Left cardiac atrium (tissue), 4 donors: ENCODE measurements at regions not wholly inside any gene's neighbourhood (a gene's known extent, or its start where the extent isn't known, plus 50 kb on each side); places are given as distances from the start of the nearest gene placed in this dataset.
A peak's percentile ranks its signal among the peaks of the same experiment; 100 is the strongest.
"Not testable (repeated sequence)": the region's sequence is repeated elsewhere in the genome, so short reads cannot be mapped to it uniquely, and the experiment has no call there.

ENCODE experiments used
- ATAC-seq, 2 donors: fragments of 200-7000 bp; cut with Tn5 transposase; one replicate each; pipeline ENCODE4 v1.9.1; 2020; ENCODE audit warnings: mild to moderate bottlenecking in 2 of 2, moderate library complexity in 2 of 2
- DNase-seq: peaks from one replicate; pipeline ENCODE4 v3.0.0-alpha.2; 2020
- intact Hi-C, 2 donors: fragments of 100-400 bp; cut with DNase I; formaldehyde crosslinking; loops; one replicate each; pipeline versions ENCODE4 v1.14.1 to v1.15.1; 2022 to 2023
- donor health status: DM: no; HTN: yes; CAD: no.
- donor health status: DM: no; HTN: yes; CAD: no; lungs with severe emphysema.
- donor health status: DM: yes; HTN: yes; CAD: no.
- donor health status: Dilated cardiomyopathy.

DNA sequence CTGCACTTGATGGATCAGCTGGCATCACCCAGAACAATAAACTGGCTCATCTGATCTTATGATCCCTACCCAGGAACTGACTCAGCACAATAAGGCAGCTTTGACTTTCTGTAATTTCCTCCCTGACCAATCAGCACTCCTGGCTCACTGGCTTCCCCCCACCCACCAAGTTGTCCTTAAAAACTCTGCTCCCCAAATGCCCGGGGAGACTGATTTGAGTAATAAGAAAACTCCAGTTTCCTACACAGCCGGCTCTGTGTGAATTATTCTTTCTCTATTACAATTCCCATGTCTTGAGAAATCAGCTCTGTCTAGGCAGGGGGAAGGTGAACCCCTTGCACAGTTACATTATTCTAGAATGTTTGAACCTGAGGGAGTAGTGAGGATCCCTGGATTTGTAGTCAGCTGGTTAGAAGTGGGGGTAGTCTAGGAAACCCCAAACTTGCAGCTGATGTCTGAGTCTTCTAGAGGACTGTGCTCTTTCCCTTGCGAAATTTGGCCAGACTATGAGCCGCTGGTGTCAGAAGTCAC, 111.7 kb upstream of the NEK6 start:
- ATAC-seq, result no peak
- intact Hi-C loops, result no loop called here
- DNase-seq, result no peak

DNA sequence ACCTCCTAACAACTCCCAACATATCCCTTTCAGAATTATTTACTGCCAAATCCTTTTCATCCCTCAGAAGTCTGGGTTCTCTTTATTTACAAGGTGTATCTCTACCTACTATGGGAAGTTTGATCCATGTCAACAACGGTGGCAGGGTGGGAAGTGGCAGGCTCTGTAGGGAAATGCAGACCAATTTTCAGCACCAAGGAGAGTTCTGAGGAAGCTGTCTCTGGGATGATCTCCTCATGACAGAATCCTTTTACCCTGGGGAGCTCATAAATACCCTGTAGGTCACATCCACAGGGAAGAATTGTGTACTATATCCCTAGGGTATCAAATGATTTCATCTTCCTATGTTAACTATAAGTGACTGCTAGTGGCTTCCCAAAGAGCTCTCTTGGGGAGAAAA, 107.8 kb upstream of the NEK6 start:
- no peak for ATAC-seq
- no peak for DNase-seq
- intact Hi-C loops, result no loop called here

DNA sequence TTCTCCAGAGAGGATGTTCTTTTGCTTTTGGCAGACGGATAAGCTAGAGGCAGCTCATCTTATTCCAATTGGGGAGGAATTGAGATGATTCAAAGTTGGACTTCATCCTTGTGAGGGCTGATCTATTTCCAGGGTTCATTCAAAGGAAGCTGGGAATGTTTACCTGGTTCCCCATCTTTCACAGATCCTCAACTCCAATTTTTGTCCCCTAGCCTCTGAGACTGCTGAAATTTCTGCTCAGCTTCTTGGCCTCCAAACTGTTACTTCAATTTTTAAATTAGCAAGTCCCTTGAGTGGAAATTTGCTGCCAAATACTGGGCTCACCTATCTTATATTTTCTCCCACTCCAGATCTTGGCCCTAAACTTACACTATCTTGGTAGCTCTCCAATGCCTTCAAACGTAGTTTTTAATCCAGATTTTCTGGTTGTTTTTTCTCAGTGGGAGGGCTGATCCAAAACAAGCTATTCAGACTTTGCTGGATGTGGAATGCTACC, 93.9 kb upstream of the NEK6 start:
- intact Hi-C loops, result no loop called here
- peak in 1 of 2 donors; percentile 39 for ATAC-seq
- DNase-seq, result no peak

DNA sequence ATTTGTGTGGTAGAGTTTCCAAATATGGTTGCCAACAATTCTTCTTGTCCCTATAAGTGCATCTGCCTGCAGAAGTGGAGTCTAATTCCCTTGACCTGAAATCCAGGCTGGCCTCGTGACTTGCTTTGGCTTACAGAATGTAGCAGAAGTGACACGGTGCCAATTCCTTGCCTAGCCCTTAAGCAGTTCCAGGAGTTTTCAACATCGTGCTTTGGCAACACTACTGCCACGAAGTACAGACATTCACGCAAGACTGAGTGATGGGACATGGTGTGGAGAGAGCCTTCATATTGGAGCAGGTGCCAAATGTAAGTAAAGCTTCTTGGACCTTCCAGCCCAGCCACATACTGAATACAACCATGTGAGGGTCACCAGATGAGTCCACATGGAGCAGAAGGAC, 92.9 kb upstream of the NEK6 start:
- ATAC-seq, result peak in 1 of 2 donors; percentile 88
- intact Hi-C loops, result no loop called here
- DNase-seq, result peak; percentile 41

DNA sequence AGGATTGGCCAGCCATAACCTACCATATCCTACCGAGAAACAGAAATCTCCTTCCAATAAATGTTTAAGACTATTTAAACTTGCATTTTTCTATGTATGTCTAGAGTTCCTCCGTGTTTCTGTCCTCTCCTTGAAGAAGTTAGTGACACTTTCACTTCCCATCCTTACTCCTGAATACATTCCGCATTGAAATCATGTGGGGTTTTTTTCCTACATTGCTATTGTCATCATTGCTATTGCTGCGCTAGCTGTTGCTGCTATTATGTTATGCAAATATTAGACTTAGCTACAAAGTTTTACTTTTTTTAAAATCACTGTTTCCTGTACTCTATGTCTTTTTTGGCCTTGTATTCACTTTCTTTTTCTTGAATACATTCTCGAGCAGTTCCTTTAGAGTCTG, 83.3 kb upstream of the NEK6 start:
- ATAC-seq (no peak), DNase-seq (no peak)
- intact Hi-C loops, result no loop called here

DNA sequence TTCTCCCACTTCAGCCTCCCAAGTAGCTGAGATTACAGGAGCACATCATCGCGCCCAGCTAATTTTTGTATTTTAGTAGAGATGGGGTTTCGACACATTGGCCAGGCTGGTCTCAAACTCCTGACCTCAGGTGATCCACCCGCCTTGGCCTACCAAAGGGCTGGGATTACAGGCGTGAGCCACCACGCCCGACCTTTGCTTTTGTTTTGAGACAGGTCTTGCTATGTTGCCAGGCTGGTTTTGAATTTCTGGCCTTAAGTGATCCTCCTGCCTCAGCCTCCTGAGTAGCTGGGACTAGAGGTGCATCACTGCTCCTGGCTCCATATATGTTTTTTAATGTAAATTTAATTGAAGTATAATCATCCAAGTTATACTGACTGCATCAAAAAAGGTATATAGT, 80.2 kb upstream of the NEK6 start:
- intact Hi-C loops, ATAC-seq, DNase-seq: not testable (repeated sequence)

DNA sequence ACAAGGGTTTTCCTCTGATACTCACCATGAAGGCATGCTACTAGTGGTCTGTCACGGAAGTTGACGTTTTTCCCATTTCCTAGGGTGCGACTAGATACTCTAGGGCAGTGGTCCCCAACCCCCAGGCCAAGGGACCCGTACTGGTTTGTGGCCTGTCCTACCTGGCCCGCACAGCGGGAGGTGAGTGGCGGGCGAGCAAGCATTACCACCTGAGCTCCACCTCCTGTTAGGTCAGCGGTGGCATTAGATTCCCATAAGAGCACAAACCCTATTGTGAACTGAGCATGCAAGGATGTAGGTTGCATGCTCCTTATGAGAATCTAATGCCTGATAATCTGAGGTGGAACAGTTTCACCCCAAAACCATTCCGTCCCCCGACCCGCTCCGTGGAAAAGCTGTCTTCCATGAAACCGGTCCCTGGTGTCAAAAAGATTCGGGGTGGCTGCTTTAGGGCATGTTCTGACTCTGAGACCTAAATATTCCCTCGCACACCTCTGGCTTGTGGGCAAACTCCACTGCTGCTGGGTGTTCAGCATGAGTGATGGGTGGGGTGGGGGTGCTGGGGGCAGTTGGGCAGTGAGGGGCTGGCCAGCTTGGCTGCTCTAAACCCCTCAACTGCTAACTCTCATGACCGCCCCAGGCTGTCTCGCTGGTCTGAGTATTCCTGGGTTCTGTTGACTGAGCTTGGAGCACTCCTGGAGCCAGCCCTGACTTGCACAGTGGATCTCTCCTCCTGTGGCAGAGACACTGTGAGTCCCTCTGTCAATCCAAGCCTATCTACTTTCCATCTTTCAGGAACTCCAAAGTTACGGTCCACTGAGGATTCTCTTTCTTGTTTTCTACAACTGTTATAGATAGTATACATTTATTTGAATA, 78.3 kb upstream of the NEK6 start:
- ATAC-seq (no peak), DNase-seq (no peak)
- intact Hi-C loops, result no loop called here

GRCh38 chr9:124180557-124180956, 77.2 kb upstream of the NEK6 start:
- intact Hi-C loops, result no loop called here
- DNase-seq, result peak; percentile 35
- ATAC-seq, result no peak

GRCh38 chr9:124182741-124183140, 75.0 kb upstream of the NEK6 start:
- ATAC-seq (no peak), DNase-seq (no peak)
- intact Hi-C loops, result no loop called here

GRCh38 chr9:124183772-124184171, 74.0 kb upstream of the NEK6 start:
- DNase-seq (no peak), ATAC-seq (no peak)
- intact Hi-C loops, result no loop called here

GRCh38 chr9:124185413-124185812, 72.3 kb upstream of the NEK6 start:
- ATAC-seq (no peak), DNase-seq (no peak)
- intact Hi-C loops, result no loop called here

DNA sequence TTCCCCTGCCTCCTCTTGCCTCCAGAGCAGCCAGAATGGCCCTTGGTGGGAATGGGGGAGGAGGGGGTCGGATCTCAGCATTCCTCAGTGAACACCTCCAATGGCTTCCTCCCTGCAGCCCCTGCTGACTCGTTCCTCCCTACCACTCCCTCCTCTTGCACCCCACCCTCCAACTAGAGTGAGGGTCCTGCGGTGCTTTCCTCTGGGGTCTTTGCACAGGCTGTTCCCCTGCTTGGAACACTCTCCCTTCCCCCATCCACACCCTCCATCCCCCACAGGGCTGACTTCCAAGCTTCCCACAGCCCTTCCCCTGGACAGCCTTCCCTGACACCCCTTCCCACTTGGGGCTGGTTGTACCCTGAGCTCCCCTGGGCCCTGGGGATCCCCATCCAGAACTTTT, 70.4 kb upstream of the NEK6 start:
- intact Hi-C loops, result no loop called here
- DNase-seq, result no peak
- ATAC-seq, result no peak

- intact Hi-C loops, result no loop called here
- no peak for DNase-seq
- no peak for ATAC-seq
Measured at GRCh38 chr9:124188331-124189110, 69.2 kb upstream of the NEK6 start.

- ATAC-seq (peak in 1 of 2 donors; percentile 36), DNase-seq (no peak)
- intact Hi-C loops, result no loop called here
Measured at GRCh38 chr9:124190761-124191160, 67.0 kb upstream of the NEK6 start.

DNA sequence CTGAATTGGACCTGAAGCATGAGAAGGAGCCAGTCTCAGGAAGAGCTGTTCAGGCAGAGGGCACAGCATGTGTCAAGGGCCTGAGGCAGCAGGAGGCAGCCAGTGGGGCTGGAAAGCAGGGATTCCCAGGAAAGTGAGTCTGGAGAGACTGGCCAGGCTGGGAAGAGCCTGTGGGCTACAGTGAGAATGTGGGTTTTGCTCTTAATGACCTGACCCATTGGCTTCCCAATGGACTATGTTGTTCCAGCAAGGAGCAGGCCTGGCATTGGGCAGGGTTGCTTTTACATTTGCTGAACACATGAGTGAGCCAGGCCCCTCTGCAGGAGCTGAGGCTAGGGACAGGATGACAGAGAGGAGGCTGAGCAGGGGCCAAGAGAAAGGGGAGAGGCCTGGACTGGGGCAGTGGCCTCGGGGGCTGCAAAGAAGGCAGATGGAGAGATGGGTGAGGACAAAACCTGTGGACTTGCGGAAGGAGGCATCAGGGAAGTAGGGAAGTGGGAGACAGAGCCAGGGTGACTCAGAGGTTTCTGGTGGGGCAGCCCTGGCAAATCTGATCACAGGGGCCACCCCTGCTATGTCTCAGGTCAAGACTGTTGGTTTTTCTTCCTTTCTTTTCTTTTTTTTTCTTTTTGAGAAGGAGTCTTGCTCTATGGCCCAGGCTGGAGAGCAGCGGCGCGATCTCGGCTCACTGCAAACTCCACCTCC, 65.9 kb upstream of the NEK6 start:
- ATAC-seq (no peak), DNase-seq (no peak)
- intact Hi-C loops, result no loop called here

DNA sequence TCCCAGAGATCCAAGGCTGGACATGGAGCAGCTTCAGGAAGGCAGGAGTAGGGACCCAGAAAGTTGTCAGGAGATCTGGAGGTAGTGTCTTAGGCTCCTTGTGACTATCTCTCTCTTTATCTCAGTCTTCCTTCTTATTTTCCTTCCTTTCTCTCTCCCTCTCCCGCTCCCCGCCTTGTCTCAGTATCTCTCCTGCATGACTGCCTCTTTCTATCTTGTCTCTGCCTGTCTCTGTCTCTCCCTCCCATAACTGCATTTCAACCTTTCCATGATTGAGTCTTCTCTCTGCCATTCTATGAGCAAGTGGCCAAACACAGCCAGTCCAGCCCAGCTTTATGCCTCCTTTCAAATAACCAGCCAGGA, 61.0 kb upstream of the NEK6 start:
- intact Hi-C loops, result no loop called here
- ATAC-seq (no peak), DNase-seq (no peak)

DNA sequence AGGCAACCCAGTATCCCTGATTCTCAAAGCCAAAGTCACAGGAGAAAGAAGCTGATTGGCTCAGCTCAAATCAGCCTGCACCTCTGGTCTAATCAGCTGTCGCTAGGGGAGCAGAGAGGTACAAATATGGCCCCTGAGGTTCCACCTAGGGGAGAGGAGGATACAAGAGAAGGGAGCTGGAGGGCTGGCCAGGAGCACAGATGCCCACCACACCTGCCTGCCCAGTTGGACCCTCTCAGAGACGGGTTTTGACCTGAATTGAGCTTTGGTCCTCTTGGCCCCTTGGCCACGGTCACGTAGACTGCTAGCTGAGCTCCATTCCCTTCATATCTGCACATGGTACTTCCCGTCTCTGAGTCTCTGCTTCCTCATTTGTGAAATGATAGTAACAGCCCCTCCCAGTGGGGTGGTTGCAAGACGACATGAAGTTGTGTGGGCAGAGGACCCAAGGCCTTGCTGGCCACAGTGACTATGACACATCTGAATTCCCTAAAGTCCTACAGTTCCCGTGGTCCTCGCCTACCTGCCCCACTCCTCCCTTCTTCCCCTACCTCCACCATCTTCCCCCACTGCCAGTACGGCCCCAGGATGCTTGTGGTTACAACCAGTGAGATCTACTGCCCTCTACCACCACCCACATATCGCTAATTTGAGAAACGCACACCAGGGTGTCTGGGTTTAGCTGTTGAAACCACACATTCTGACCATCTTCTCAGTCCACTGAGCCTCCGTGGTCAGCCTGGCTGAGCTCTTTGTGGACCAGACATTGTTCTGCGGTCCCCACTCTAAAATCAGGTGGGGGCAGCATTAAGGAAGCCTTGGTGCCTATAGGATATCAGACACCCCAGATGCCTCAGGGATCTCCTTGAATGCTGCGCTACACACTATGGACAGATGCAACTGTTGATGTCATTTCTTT, 60.3 kb upstream of the NEK6 start:
- peak; percentile 34 to 61 for ATAC-seq
- no peak for DNase-seq
- intact Hi-C loops, result no loop called here

GRCh38 chr9:124198331-124198730, 59.4 kb upstream of the NEK6 start:
- intact Hi-C loops, result no loop called here
- no peak for DNase-seq

GRCh38 chr9:124198948-124199347, 58.8 kb upstream of the NEK6 start:
- ATAC-seq, result no peak
- intact Hi-C loops, result no loop called here
- DNase-seq, result no peak

More at GRCh38 chr9:124198331-124198730, 59.4 kb upstream of the NEK6 start:
- no peak for ATAC-seq
